GM13977 (cell line): ENCODE measurements at regions not wholly inside any gene's neighbourhood (a gene's known extent, or its start where the extent isn't known, plus 50 kb on each side); places are given as distances from the start of the nearest gene placed in this dataset.

Source experiments
- DNase-seq: peaks from one replicate; pipeline ENCODE4 v3.0.0; 2012; ENCODE audit warnings: low spot score
- CTCF ChIP-seq: IDR thresholded peaks from 2 replicates; pipeline ENCODE4 v1.5.1; 2012; ENCODE audit warnings: mild to moderate bottlenecking, control low read depth; ENCODE audit not compliant: insufficient read depth; ENCODE audit errors: extremely low read depth, missing control alignments
- in situ Hi-C: fragments of 300-500 bp; cut with MboI; formaldehyde crosslinking; loops from one replicate; pipeline ENCODE4 v1.12.0; 2022; ENCODE audit warnings: low sequenced_read_pairs, low pct_unique_long_range_greater_than_20kb, mixed read lengths, inconsistent platforms; ENCODE audit not compliant: unreplicated experiment

- DNase-seq: no peak
- TF ChIP-seq CTCF: no peak
- in situ Hi-C loops: no loop called here
Observed at GRCh38 chr5:67964619-67965018, 250.9 kb upstream of the PIK3R1 start.

GRCh38 chr5:67963789-67964519, 251.6 kb upstream of the PIK3R1 start:
- no peak for TF ChIP-seq CTCF
- no peak for DNase-seq
- in situ Hi-C loops: no loop called here

GRCh38 chr5:67960939-67961338, 254.6 kb upstream of the PIK3R1 start:
- in situ Hi-C loops: no loop called here
- TF ChIP-seq CTCF: no peak
- no peak for DNase-seq

DNA sequence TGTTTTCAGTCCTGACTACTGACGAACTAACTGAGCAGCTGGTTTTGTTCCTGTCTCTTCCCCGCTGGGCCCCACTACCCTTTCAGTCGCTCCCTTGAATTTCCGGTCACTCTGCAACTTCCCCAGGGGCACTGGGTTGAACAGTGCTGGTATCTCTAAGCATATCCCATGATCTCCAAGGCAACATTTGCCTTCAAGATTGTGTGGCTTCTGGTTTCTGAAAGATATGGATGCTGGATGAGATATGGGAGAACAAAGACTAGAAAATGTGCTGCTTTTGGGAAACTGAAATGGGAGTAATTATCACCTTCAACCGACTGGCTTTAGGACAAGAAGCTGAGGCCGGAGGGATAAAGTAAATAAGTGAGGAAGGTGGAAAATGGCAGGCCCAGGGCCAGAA, 258.2 kb upstream of the PIK3R1 start:
- TF ChIP-seq CTCF: no peak
- DNase-seq: no peak
- in situ Hi-C loops: no loop called here

GRCh38 chr5:67954351-67954750, 261.2 kb upstream of the PIK3R1 start:
- no peak for TF ChIP-seq CTCF
- DNase-seq: no peak
- in situ Hi-C loops: no loop called here

- in situ Hi-C loops: no loop called here
- DNase-seq: no peak
- TF ChIP-seq CTCF: no peak
Observed at GRCh38 chr5:67942421-67942820, 273.1 kb upstream of the PIK3R1 start.
